K562 (cell line): ENCODE measurements at regions not wholly inside any gene's neighbourhood (a gene's known extent, or its start where the extent isn't known, plus 50 kb on each side); places are given as distances from the start of the nearest gene placed in this dataset.

ENCODE experiments used
- ATAC-seq: fragments of 200-7000 bp; cut with Tn5 transposase; 3 replicates; pipeline ENCODE4 v1.9.1; 2020; ENCODE audit warnings: moderate library complexity
- BruUV-seq: library from RNA; stranded (reverse); fragments of 400-500 nt; replicated peaks from 2 replicates; lab custom pipeline; 2021; lab: Mats Ljungman, UMichigan
- CTCF ChIA-PET: fragments of 300-600 bp; formaldehyde crosslinking; extraction: SDS; loops from one replicate; lab custom pipeline; 2021; ENCODE audit warnings: low intra/inter-chr PET ratio; lab: Yijun Ruan, JAX
- POLR2A ChIA-PET: fragments of 300-600, 350-650 bp; sonication (Branson Sonifier 250); formaldehyde crosslinking; extraction: SDS; loops from one replicate; lab custom pipeline; 2021; ENCODE audit warnings: antibody characterized with exemption, inconsistent platforms; lab: Yijun Ruan, JAX
- DNase-seq, 4 experiments: peaks; one replicate each; pipeline versions ENCODE4 v3.0.0 to v3.0.0-alpha.2; 2011 to 2018; ENCODE audit warnings: low spot score in 3 of 4, mixed read lengths in 3 of 4; ENCODE audit errors: extremely low read depth in 1 of 4
- FAIRE-seq: peaks from 2 replicates; lab custom pipeline; 2011; peaks lifted over from hg19 to GRCh38; lab: Jason Lieb, UNC
- H2AFZ ChIP-seq: 2 replicates; pipeline ENCODE4 v1.6.0; 2011; ENCODE audit warnings: low read depth, low read length, control low read depth, inconsistent platforms
- H3K27ac ChIP-seq: fragments of 200-600 bp; 3 replicates; pipeline ENCODE4 v1.8.0; 2011; ENCODE audit warnings: low read depth, mild to moderate bottlenecking, control low read depth, inconsistent platforms, low read length, moderate library complexity, mixed read lengths; ENCODE audit errors: extremely low read depth
- H3K27me3 ChIP-seq, 2 experiments: fragments of 300-600 bp in 1 of 2; 2 replicates in 1 of 2; 3 replicates in 1 of 2; pipeline versions ENCODE4 v1.6.0 to v1.8.0; 2011; ENCODE audit warnings: inconsistent platforms in 2 of 2, low read length in 2 of 2, mild to moderate bottlenecking in 1 of 2, mixed read lengths in 1 of 2, moderate library complexity in 1 of 2; ENCODE audit not compliant: control insufficient read depth in 2 of 2, insufficient read depth in 2 of 2
- H3K36me3 ChIP-seq: fragments of 300-600 bp; 3 replicates; pipeline ENCODE4 v1.8.0; 2011; ENCODE audit warnings: mild to moderate bottlenecking, low read length, inconsistent platforms; ENCODE audit not compliant: control insufficient read depth, insufficient read depth
- H3K4me1 ChIP-seq, 2 experiments: fragments of 200-600 bp in 1 of 2; replicated peaks in 1 of 2; 2 replicates in 1 of 2; 3 replicates in 1 of 2; pipeline versions ENCODE4 v1.5.1 to v1.8.0; 2011; ENCODE audit warnings: inconsistent platforms in 2 of 2, low read length in 2 of 2, mild to moderate bottlenecking in 1 of 2, mixed read lengths in 1 of 2, moderate library complexity in 1 of 2; ENCODE audit not compliant: control insufficient read depth in 2 of 2, insufficient read depth in 2 of 2
- H3K4me2 ChIP-seq: 2 replicates; pipeline ENCODE4 v1.6.1; 2011; ENCODE audit warnings: low read length, control low read depth, inconsistent platforms, mixed read lengths; ENCODE audit not compliant: insufficient read depth
- H3K4me3 ChIP-seq: fragments of 200-600 bp; sonication (generic), shearing (Covaris generic); 2 replicates; pipeline ENCODE4 v1.5.1; 2016; ENCODE audit warnings: control low read depth, inconsistent platforms
- H3K79me2 ChIP-seq: fragments of 200-600 bp; 3 replicates; pipeline ENCODE4 v1.8.0; 2011; ENCODE audit warnings: low read length, inconsistent platforms; ENCODE audit not compliant: control insufficient read depth, insufficient read depth
- H3K9ac ChIP-seq, 2 experiments: 2 replicates each; pipeline versions ENCODE4 v1.6.0 to v1.6.1; 2011; ENCODE audit warnings: low read depth in 2 of 2, low read length in 2 of 2, control low read depth in 1 of 2, inconsistent platforms in 1 of 2, mild to moderate bottlenecking in 1 of 2, mixed read lengths in 1 of 2; ENCODE audit not compliant: insufficient read depth in 1 of 2
- H3K9me1 ChIP-seq: one replicate; pipeline ENCODE4 v1.6.0; 2011; ENCODE audit warnings: inconsistent platforms, mild to moderate bottlenecking, low read length, moderate library complexity; ENCODE audit not compliant: control insufficient read depth, insufficient read depth
- H3K9me3 ChIP-seq: replicated peaks from 2 replicates; pipeline ENCODE4 v1.5.1; 2011; ENCODE audit warnings: low read depth, low read length, inconsistent platforms; ENCODE audit not compliant: control insufficient read depth, insufficient read depth
- H4K20me1 ChIP-seq: replicated peaks from 2 replicates; pipeline ENCODE4 v1.6.1; 2011; ENCODE audit warnings: low read length, inconsistent platforms, mixed read lengths; ENCODE audit not compliant: control insufficient read depth, insufficient read depth
- BRD9 ChIP-seq: fragments of 450-650 bp; IDR thresholded peaks from 2 replicates; pipeline ENCODE4 v1.6.1; 2018; ENCODE audit warnings: low read depth; ENCODE audit not compliant: partially characterized antibody
- FOSL1 ChIP-seq: fragments of 200-800 bp; sonication (Bioruptor generic); conservative IDR thresholded peaks from 2 replicates; pipeline ENCODE4 v1.6.1; 2016; ENCODE audit warnings: missing genetic modification characterization, missing compliant biosample characterization
- FOXJ3 ChIP-seq: sonication (generic); formaldehyde crosslinking; IDR thresholded peaks from 2 replicates; pipeline ENCODE4 v1.4.0; 2020; ENCODE audit warnings: mild to moderate bottlenecking, missing genetic modification reagents
- HDAC8 ChIP-seq: fragments of 450-650 bp; IDR thresholded peaks from 2 replicates; pipeline ENCODE4 v1.6.1; 2016; ENCODE audit warnings: mild to moderate bottlenecking, missing genetic modification characterization, moderate library complexity, missing compliant biosample characterization
- NBN ChIP-seq: fragments of 450-650 bp; IDR thresholded peaks from 2 replicates; pipeline ENCODE4 v1.6.1; 2016; ENCODE audit warnings: low read depth, mild to moderate bottlenecking
- RB1 ChIP-seq: fragments of 450-650 bp; IDR thresholded peaks from 2 replicates; pipeline ENCODE4 v1.6.1; 2017; ENCODE audit warnings: low read depth, mild to moderate bottlenecking
- TBP ChIP-seq: optimal IDR thresholded peaks from 2 replicates; pipeline ENCODE3; 2011; ENCODE audit warnings: low read depth, low read length, improper control_type of control experiment
- ZNF12 ChIP-seq: sonication (generic); formaldehyde crosslinking; IDR thresholded peaks from 2 replicates; pipeline ENCODE4 v1.4.0; 2020; ENCODE audit warnings: mild to moderate bottlenecking, missing genetic modification reagents
- ZNF217 ChIP-seq: sonication (generic); formaldehyde crosslinking; IDR thresholded peaks from 2 replicates; pipeline ENCODE4 v1.8.0; 2022; ENCODE audit warnings: mild to moderate bottlenecking, missing genetic modification reagents
- ZNF551 ChIP-seq: fragments of 250-450 bp; sonication (Bioruptor Pico); IDR thresholded peaks from 2 replicates; pipeline ENCODE4 v1.5.0; 2021; ENCODE audit warnings: mild to moderate bottlenecking, moderate library complexity
- ZNF583 ChIP-seq: fragments of 250-450 bp; sonication (Bioruptor Pico); IDR thresholded peaks from 2 replicates; pipeline ENCODE4 v1.4.0; 2020
- WGBS: fragments of 100-300 bp; shearing (Covaris generic); methylation state at CpG from one replicate; pipeline ENCODE4 v1.1.6; 2016; ENCODE audit warnings: low coverage, mixed read lengths; ENCODE audit not compliant: insufficient coverage; ENCODE audit errors: missing lambda C conversion rate; 5-methylcytosine and 5-hydroxymethylcytosine counted together
- in situ Hi-C: fragments of 300-500 bp; cut with MboI; formaldehyde crosslinking; loops from 4 replicates; pipeline ENCODE4 v1.15.0; 2018; ENCODE audit warnings: inconsistent platforms, mixed read lengths
- intact Hi-C: fragments of 100-400 bp; cut with micrococcal nuclease; formaldehyde crosslinking; loops from 2 replicates; pipeline ENCODE4 v1.14.2; 2022
- TF ChIP-seq, protein P1 (sequence below): fragments of 450-650 bp; formaldehyde crosslinking; IDR thresholded peaks from 2 replicates; pipeline ENCODE4 v1.4.0; 2020; ENCODE audit warnings: mild to moderate bottlenecking, moderate library complexity
- TF ChIP-seq, protein P2 (sequence below): IDR thresholded peaks from 2 replicates; pipeline ENCODE4 v1.6.1; 2016; ENCODE audit warnings: missing genetic modification characterization, missing compliant biosample characterization
- TF ChIP-seq, protein P3 (sequence below): fragments of 250-450 bp; sonication (Bioruptor Pico); IDR thresholded peaks from 2 replicates; pipeline ENCODE4 v1.5.0; 2020; ENCODE audit warnings: mild to moderate bottlenecking

DNA sequence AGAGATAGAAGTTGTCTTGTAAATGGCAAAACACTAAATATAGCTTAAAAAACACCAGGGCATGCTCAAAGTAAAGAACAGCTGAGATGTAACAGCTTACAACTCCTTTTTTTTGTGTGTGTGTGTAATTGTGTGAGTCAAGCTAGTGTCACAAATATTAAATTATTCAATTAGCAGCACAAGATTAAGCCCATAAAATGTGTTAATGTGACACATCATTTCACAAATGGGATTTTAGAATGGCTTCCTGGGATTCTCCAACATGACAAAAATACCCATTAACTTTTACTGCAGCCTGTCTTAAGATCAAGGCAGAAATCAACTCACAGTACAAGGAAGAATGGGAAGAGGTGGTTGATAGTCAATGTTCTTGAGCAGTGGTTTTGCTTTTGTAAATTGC, 251.4 kb downstream of the KIF20B start:
- BruUV-seq = no TSS peak
- no peak overlapping the region for H2AFZ ChIP-seq
- H3K9me3 ChIP-seq = no peaks in the 10 kb centered on the region
- no peak for FAIRE-seq
- ATAC-seq = no peak
- DNase-seq = no peak
- H3K9me1 ChIP-seq = no peaks in the 10 kb centered on the region
- ChIA-PET POLR2A (no interaction called here), CTCF (no interaction called here)
- intact Hi-C loops = loop anchor here (5.0 kb wide), 1 partner anchor 910 kb away; no protein-coding TSS in a partner anchor
- no peaks in the 10 kb centered on the region for H3K27me3 ChIP-seq
- H3K27ac ChIP-seq = no peak overlapping the region
- TF ChIP-seq HDAC8 (tag) (no peak), FOSL1 (tag) (no peak), ZNF583 (CRISPR knock-in tag) (no peak), ZNF12 (CRISPR knock-in tag) (no peak)
- no peak overlapping the region for H3K9ac ChIP-seq
- no peak overlapping the region for H3K4me2 ChIP-seq
- H3K4me1 ChIP-seq = no peaks in the 10 kb centered on the region
- H3K36me3 ChIP-seq = no peaks in the 10 kb centered on the region
- H4K20me1 ChIP-seq = no peaks in the 10 kb centered on the region
- no peaks in the 10 kb centered on the region for H3K79me2 ChIP-seq
- in situ Hi-C loops = no loop called here
- H3K4me3 ChIP-seq = no peak overlapping the region

DNA sequence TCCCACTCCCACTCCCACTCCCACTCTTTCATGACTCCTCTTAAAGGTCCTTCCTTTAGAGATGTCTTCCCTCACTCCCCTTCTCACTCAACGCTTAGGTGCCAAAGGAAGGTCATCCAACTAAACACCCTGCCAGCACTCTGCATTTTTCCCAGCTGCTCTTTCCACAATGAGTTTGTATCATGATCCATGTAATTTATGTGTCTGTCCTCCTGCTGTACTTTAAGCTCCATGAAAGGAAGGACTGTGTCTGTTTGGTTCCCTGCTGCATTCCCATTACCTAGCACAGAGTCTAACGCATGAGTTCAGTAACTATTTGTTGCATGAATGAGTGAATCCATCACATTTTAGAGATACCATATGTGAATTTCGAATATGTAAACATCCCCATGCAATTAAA, 252.7 kb downstream of the KIF20B start:
- Histone ChIP-seq H3K9me3 (no peaks in the 10 kb centered on the region), H3K9me1 (no peaks in the 10 kb centered on the region), H3K9ac (no peak overlapping the region), H3K4me3 (no peak overlapping the region), H3K4me1 (no peaks in the 10 kb centered on the region), H3K27ac (no peak overlapping the region), H4K20me1 (no peaks in the 10 kb centered on the region), H2AFZ (no peak overlapping the region), H3K79me2 (no peaks in the 10 kb centered on the region), H3K4me2 (no peak overlapping the region), H3K27me3 (no peaks in the 10 kb centered on the region), H3K36me3 (no peaks in the 10 kb centered on the region)
- CTCF ChIA-PET = no interaction called here
- POLR2A ChIA-PET = no interaction called here
- in situ Hi-C loops = no loop called here
- BruUV-seq = no TSS peak
- FAIRE-seq = no peak
- no peak for DNase-seq
- no peak for ATAC-seq
- intact Hi-C loops = loop anchor here (5.0 kb wide), 1 partner anchor 908 kb away; no protein-coding TSS in a partner anchor
- 4% methylated on average over 3 of the region's 3 CpGs for WGBS
- TF ChIP-seq ZNF217 (CRISPR knock-in tag) = no peak
- TF ChIP-seq RB1 = no peak
- TF ChIP-seq, protein P1, sequence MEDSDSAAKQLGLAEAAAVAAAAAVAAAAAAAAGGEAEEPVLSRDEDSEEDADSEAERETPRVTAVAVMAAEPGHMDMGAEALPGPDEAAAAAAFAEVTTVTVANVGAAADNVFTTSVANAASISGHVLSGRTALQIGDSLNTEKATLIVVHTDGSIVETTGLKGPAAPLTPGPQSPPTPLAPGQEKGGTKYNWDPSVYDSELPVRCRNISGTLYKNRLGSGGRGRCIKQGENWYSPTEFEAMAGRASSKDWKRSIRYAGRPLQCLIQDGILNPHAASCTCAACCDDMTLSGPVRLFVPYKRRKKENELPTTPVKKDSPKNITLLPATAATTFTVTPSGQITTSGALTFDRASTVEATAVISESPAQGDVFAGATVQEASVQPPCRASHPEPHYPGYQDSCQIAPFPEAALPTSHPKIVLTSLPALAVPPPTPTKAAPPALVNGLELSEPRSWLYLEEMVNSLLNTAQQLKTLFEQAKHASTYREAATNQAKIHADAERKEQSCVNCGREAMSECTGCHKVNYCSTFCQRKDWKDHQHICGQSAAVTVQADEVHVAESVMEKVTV (CRISPR knock-in tag) = no peak
- TF ChIP-seq, protein P2, sequence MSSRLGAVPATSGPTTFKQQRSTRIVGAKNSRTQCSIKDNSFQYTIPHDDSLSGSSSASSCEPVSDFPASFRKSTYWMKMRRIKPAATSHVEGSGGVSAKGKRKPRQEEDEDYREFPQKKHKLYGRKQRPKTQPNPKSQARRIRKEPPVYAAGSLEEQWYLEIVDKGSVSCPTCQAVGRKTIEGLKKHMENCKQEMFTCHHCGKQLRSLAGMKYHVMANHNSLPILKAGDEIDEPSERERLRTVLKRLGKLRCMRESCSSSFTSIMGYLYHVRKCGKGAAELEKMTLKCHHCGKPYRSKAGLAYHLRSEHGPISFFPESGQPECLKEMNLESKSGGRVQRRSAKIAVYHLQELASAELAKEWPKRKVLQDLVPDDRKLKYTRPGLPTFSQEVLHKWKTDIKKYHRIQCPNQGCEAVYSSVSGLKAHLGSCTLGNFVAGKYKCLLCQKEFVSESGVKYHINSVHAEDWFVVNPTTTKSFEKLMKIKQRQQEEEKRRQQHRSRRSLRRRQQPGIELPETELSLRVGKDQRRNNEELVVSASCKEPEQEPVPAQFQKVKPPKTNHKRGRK (tag) = no peak
- no peak for TF ChIP-seq TBP
- TF ChIP-seq, protein P3, sequence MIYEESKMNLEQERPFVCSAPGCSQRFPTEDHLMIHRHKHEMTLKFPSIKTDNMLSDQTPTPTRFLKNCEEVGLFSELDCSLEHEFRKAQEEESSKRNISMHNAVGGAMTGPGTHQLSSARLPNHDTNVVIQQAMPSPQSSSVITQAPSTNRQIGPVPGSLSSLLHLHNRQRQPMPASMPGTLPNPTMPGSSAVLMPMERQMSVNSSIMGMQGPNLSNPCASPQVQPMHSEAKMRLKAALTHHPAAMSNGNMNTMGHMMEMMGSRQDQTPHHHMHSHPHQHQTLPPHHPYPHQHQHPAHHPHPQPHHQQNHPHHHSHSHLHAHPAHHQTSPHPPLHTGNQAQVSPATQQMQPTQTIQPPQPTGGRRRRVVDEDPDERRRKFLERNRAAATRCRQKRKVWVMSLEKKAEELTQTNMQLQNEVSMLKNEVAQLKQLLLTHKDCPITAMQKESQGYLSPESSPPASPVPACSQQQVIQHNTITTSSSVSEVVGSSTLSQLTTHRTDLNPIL (CRISPR knock-in tag) = no peak
- no peak for TF ChIP-seq BRD9
- TF ChIP-seq ZNF551 (CRISPR knock-in tag) = no peak
- no peak for TF ChIP-seq FOXJ3 (CRISPR knock-in tag)
- TF ChIP-seq NBN = no peak
- TF ChIP-seq ZNF12 (CRISPR knock-in tag) = no peak
